Body of pancreas (tissue), 4 donors: ENCODE measurements at regions not wholly inside any gene's neighbourhood (a gene's known extent, or its start where the extent isn't known, plus 50 kb on each side); places are given as distances from the start of the nearest gene placed in this dataset.
"Not testable (repeated sequence)": the region's sequence is repeated elsewhere in the genome, so short reads cannot be mapped to it uniquely, and the experiment has no call there.

Experiments used
- POLR2A ChIP-seq, 3 donors: fragments of 450-650 bp; IDR thresholded peaks; one replicate each; pipeline ENCODE4 v1.6.1; 2016; ENCODE audit warnings: antibody characterized with exemption in 3 of 3, mild to moderate bottlenecking in 2 of 3
- TF ChIP-seq, protein P1 (sequence below), 7 experiments: fragments of 450-650 bp in 4 of 7; fragments of 200-600 bp in 3 of 7; sonication (generic) in 3 of 7; IDR thresholded peaks; one replicate each; pipeline ENCODE4 v1.5.1; 2016 to 2019; ENCODE audit warnings: antibody characterized with exemption in 7 of 7

GRCh38 chr5:127221936-127222335, 68.7 kb upstream of the MEGF10 start:
- TF ChIP-seq, protein P1, sequence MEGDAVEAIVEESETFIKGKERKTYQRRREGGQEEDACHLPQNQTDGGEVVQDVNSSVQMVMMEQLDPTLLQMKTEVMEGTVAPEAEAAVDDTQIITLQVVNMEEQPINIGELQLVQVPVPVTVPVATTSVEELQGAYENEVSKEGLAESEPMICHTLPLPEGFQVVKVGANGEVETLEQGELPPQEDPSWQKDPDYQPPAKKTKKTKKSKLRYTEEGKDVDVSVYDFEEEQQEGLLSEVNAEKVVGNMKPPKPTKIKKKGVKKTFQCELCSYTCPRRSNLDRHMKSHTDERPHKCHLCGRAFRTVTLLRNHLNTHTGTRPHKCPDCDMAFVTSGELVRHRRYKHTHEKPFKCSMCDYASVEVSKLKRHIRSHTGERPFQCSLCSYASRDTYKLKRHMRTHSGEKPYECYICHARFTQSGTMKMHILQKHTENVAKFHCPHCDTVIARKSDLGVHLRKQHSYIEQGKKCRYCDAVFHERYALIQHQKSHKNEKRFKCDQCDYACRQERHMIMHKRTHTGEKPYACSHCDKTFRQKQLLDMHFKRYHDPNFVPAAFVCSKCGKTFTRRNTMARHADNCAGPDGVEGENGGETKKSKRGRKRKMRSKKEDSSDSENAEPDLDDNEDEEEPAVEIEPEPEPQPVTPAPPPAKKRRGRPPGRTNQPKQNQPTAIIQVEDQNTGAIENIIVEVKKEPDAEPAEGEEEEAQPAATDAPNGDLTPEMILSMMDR (IDR thresholded peaks at IDR 0.05): not testable (repeated sequence)
- not testable (repeated sequence) for TF ChIP-seq POLR2A (IDR thresholded peaks at IDR 0.05)
